HUES64 (cell line): ENCODE measurements at regions not wholly inside any gene's neighbourhood (a gene's known extent, or its start where the extent isn't known, plus 50 kb on each side); places are given as distances from the start of the nearest gene placed in this dataset.

Experiments used
- H3K27ac ChIP-seq: 2 replicates; pipeline ENCODE4 v1.7.0; 2013; ENCODE audit warnings: low read depth, low read length, inconsistent platforms
- H3K27me3 ChIP-seq: 2 replicates; pipeline ENCODE4 v1.6.1; 2013; ENCODE audit warnings: mild to moderate bottlenecking, low read length; ENCODE audit not compliant: insufficient read depth
- H3K36me3 ChIP-seq: 2 replicates; pipeline ENCODE4 v1.6.1; 2013; ENCODE audit warnings: mild to moderate bottlenecking, low read length; ENCODE audit not compliant: insufficient read depth
- H3K4me1 ChIP-seq: 2 replicates; pipeline ENCODE4 v1.6.1; 2013; ENCODE audit warnings: mild to moderate bottlenecking, low read length, moderate library complexity; ENCODE audit not compliant: insufficient read depth
- H3K4me3 ChIP-seq: 2 replicates; pipeline ENCODE4 v1.5.1; 2013; ENCODE audit warnings: mild to moderate bottlenecking, low read length, moderate library complexity
- H3K9ac ChIP-seq: 2 replicates; pipeline ENCODE4 v1.6.1; 2013; ENCODE audit warnings: mild to moderate bottlenecking, low read depth, low read length
- H3K9me3 ChIP-seq: 2 replicates; pipeline ENCODE4 v1.6.1; 2013; ENCODE audit warnings: low read depth, low read length; ENCODE audit not compliant: insufficient read depth
- WGBS: fragments of 150-250, 120-280 bp; methylation state at CpG from one replicate; pipeline ENCODE4 v1.1.7; 2013; ENCODE audit warnings: missing lambda C conversion rate; 5-methylcytosine and 5-hydroxymethylcytosine counted together

DNA sequence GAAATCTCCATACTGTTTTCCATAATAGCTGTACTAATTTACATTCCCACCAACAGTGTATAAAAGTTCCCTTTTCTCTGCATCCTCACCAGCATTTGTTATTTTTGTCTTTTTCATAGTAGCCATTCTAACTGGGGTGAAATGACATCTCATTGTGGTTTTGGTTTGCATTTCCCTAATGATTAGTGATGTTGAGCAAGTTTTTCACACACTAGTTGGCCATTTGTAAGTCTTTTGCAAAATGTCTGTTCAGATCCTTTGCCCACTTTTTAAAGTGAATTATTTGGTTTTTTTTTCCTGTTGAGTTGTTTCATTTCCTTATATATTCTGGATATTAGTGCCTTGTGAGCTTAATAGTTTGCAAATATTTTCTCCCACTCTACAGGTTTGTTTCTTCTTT is 101.0 kb upstream of the NFE2L3 start:
- no peaks in the 10 kb centered on the region for H3K27me3 ChIP-seq
- no peak overlapping the region for H3K4me3 ChIP-seq
- no peak overlapping the region for H3K9ac ChIP-seq
- H3K4me1 ChIP-seq = no peaks in the 10 kb centered on the region
- no peaks in the 10 kb centered on the region for H3K36me3 ChIP-seq
- H3K9me3 ChIP-seq = 0 out of 2 replicates have a peak, but pooled peaks cover 7% of the 10 kb centered on the region
- H3K27ac ChIP-seq = no peak overlapping the region

DNA sequence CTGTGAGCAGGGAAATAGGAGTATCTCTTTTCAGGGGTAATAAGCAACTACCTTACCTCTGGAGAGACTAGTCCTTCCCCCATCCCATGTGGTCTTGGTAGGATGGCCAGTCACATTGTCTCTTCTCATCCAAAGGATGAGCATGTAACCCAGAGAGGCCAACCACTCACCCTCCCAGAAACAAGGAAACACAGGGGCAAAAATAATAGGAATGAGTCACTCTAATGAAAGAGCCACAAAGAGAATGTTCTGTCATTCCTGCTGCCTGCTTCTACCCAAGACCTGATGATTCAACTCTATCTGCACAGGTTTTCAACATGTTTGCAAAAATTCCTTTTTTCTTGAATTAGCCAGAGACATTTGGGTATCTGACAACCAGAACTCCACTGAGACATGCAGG is 99.3 kb upstream of the NFE2L3 start:
- Histone ChIP-seq H3K9ac (no peak overlapping the region), H3K27ac (no peak overlapping the region)

DNA sequence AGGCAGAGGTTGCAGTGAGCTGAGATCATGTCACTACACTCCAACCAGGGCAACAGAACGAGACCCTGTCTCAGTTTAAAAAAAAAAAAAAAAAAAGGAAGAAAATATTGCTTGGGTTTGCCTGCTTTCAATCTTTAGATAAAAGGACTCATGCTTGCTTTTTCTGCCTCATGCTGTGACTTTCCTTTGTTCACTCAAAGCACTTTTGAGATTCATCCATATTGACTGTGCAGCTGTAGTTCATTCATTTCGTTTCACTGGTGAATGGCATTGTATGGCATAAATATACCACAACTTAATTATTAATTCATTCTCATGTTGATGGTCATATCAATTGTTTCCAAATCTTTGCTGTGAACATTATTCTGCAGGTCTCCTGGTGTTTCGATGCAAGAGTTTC is 97.6 kb upstream of the NFE2L3 start:
- H3K9me3 ChIP-seq = 0 out of 2 replicates have a peak, but pooled peaks cover 7% of the 10 kb centered on the region
- no peaks in the 10 kb centered on the region for H3K36me3 ChIP-seq
- WGBS = 95% methylated on average over 2 of the region's 3 CpGs
- H3K27me3 ChIP-seq = no peaks in the 10 kb centered on the region
- H3K27ac ChIP-seq = no peak overlapping the region
- no peaks in the 10 kb centered on the region for H3K4me1 ChIP-seq
- no peak overlapping the region for H3K9ac ChIP-seq
- H3K4me3 ChIP-seq = no peak overlapping the region

More for the DNA sequence above, 99.3 kb upstream of the NFE2L3 start:
- Histone ChIP-seq H3K27me3 (no peaks in the 10 kb centered on the region), H3K9me3 (0 out of 2 replicates have a peak, but pooled peaks cover 7% of the 10 kb centered on the region), H3K36me3 (no peaks in the 10 kb centered on the region), H3K4me3 (no peak overlapping the region), H3K4me1 (no peaks in the 10 kb centered on the region)

DNA sequence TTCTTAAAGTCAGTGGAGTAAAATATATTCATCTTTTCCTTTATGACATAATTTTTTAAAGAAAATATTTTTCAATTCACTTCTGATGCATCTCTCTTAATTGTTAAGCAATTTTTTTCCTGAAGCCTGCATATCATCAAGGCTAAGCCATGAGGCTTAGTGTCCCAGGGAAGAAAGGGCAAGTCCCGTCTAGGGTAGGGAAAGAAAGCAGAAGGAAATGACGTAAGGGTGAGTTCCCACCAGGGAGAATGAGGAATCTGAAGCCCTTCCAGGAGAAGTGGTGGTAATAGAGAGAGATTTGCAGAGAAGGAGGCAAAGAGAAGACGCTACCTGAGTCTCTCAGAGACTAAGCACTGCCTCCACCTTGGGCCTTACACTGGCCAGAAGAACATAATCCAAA is 96.8 kb upstream of the NFE2L3 start:
- Histone ChIP-seq H3K9me3 (0 out of 2 replicates have a peak, but pooled peaks cover 7% of the 10 kb centered on the region), H3K27ac (no peak overlapping the region), H3K36me3 (no peaks in the 10 kb centered on the region), H3K9ac (no peak overlapping the region), H3K4me3 (no peak overlapping the region), H3K27me3 (no peaks in the 10 kb centered on the region), H3K4me1 (no peaks in the 10 kb centered on the region)
- WGBS = 93% methylated on average over 3 of the region's 3 CpGs

DNA sequence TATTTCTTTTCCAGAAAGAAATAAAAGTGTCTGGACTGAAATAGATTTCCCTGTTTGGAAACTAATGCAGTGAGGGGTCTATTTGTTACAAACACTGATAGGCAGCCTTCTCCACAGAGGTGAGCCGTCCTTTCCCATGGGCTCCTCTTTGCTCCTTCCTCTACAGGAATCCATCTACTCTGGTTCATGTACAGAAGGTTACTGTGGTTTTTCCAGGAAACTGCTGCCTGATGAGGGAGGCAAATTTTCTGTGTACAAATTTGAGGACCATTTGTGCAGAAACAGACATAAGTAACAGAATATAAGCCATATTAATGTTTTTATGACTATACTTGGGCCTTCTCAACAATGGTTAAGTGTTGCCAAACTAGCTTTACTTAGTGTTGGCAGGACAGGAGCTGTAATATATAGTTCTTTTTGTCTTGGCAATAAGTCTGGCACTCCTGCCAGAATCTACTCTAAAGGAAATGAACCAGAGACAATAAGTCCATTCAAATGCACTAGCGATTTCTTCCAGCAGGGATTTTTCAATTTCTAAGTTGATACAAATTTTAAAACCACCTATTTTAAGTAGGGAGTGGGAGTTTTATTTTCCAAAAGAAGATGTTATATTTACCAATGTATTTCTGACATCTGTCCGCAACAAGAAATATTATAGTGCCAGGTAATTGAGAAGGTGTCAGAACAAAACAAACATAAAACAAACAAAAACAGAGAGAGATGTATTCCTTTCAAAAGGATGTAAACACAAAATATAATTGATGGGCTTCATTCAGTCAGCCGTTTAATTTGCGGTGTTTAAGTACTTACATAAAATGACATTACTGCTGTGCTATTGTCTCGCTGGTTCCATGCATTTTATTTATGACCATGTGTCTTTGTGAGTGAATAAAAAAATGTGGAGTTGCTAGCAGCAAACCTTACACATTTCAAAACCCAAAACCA is 91.0 kb upstream of the NFE2L3 start:
- Histone ChIP-seq H3K9ac (no peak overlapping the region), H3K9me3 (no peaks in the 10 kb centered on the region), H3K4me3 (no peak overlapping the region), H3K27ac (no peak overlapping the region), H3K4me1 (peaks cover 9% of the 10 kb centered on the region; the same call in 1 of the 2 replicates), H3K36me3 (no peaks in the 10 kb centered on the region), H3K27me3 (no peaks in the 10 kb centered on the region)
- WGBS = 79% methylated on average over 4 of the region's 6 CpGs

DNA sequence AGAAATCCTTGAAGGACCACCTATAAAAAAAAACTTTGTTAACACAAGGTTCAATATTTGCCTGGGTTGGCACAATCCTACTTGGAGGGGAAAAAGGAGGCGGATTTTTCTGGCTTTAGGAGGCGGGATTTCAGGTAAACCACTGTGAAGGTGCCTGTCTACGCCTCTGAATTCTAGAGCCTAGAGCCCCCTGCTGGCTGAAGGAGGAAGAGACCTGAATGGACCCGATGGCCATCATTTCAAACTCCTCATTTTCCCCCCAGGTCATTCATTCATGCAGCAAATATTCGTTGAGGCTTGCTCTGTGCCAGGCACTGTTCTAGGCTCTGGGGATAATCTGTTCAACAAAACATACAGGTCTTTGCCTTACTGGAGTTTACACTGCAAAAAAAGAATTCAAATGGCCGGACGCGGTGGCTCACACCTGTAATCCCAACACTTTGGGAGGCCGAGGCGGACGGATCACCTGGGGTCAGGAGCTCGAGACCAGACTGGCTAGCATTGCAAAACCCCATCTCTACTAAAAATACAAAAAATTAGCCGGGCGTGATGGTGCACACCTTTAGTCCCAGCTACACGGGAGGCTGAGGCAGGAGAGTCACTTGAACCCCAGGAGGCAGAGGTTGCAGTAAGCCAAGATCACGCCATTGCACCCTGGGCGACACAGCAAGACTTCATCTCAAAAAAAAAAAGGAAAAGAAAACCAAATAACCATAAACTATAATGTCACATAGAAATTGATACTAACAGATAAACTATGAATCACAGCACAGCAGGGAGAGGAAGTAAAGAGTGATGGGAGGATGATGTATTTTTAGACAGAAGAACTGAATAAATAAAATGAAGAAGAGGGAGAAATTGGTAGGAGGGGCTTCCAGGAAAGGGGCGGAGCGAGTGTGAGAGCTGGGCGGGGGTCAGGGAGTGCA is 90.1 kb upstream of the NFE2L3 start:
- no peak overlapping the region for H3K27ac ChIP-seq
- 72% methylated on average over 20 of the region's 20 CpGs for WGBS

DNA sequence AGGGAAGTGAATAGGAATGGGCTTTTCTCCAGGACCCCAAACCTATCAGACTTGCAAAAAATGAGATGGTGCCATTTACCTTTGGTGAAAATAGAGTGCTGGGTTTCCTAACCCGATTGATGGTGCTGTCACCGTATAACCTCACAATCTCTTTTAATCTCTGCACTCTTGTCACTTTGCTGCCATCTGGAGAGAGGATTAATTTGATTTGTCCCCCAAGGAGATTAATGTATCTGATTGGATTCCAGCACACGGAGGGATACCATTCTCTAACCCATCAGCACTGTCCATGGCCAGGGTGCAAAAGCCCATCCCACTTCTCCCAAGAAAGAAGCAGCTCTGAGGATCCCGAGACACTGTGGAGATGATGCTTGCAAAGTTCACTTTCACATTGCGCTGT is 86.3 kb upstream of the NFE2L3 start:
- peaks cover 9% of the 10 kb centered on the region; the same call in 1 of the 2 replicates for H3K4me1 ChIP-seq
- no peak overlapping the region for H3K27ac ChIP-seq
- no peak overlapping the region for H3K9ac ChIP-seq
- H3K4me3 ChIP-seq = no peak overlapping the region
- WGBS = 98% methylated on average over 5 of the region's 5 CpGs
- no peaks in the 10 kb centered on the region for H3K9me3 ChIP-seq
- no peaks in the 10 kb centered on the region for H3K27me3 ChIP-seq
- H3K36me3 ChIP-seq = no peaks in the 10 kb centered on the region

More for the DNA sequence above, 90.1 kb upstream of the NFE2L3 start:
- Histone ChIP-seq H3K27me3 (no peaks in the 10 kb centered on the region), H3K4me3 (no peak overlapping the region), H3K36me3 (no peaks in the 10 kb centered on the region), H3K9me3 (no peaks in the 10 kb centered on the region), H3K4me1 (peaks cover 9% of the 10 kb centered on the region; the same call in 1 of the 2 replicates), H3K9ac (no peak overlapping the region)

DNA sequence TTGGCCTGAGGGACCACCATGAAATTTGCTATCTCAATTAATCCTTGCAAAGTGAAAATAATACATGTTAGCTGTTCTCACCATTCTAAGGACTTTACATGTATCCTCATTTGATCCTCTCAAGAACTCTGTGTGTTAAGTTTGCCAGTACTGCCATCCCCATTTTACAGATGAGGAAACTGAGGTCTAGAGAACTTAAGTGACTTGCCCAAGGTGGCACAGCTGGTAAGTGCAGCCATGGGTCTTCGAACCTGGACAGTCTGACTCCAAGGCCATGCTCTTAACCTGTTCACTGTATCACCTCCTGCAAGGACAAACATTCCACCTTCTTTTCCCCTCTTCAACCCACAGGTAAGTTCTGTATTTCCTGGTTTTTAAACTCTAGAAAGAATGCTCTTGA is 85.3 kb upstream of the NFE2L3 start:
- Histone ChIP-seq H3K9me3 (no peaks in the 10 kb centered on the region), H3K4me3 (no peak overlapping the region), H3K27me3 (no peaks in the 10 kb centered on the region), H3K9ac (no peak overlapping the region), H3K27ac (no peak overlapping the region), H3K36me3 (no peaks in the 10 kb centered on the region), H3K4me1 (no peaks in the 10 kb centered on the region)
- 95% methylated on average over 1 of the region's 1 CpG for WGBS

DNA sequence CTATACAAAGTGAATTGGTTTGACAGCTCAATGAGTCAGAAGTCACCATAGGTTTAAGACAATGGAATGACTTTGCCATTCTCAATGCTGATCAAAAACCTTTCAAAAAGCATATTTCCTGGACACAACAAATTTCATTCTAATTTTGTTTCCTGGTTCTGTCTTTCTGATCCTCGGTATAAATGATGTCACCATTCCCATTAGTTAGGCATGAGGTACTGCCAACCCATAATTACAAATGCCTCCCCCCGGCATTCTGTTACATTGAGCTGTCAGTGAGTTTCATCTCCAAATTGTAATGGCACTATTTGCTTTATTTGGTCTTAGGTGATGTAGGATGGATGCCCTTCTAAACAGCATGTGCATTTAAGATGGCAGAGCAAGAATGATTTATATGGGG is 81.7 kb upstream of the NFE2L3 start:
- H3K36me3 ChIP-seq = no peaks in the 10 kb centered on the region
- H3K9me3 ChIP-seq = no peaks in the 10 kb centered on the region
- 91% methylated on average over 2 of the region's 2 CpGs for WGBS
- no peak overlapping the region for H3K27ac ChIP-seq
- H3K4me1 ChIP-seq = peaks cover 11% of the 10 kb centered on the region
- no peaks in the 10 kb centered on the region for H3K27me3 ChIP-seq
- no peak overlapping the region for H3K9ac ChIP-seq
- no peak overlapping the region for H3K4me3 ChIP-seq

DNA sequence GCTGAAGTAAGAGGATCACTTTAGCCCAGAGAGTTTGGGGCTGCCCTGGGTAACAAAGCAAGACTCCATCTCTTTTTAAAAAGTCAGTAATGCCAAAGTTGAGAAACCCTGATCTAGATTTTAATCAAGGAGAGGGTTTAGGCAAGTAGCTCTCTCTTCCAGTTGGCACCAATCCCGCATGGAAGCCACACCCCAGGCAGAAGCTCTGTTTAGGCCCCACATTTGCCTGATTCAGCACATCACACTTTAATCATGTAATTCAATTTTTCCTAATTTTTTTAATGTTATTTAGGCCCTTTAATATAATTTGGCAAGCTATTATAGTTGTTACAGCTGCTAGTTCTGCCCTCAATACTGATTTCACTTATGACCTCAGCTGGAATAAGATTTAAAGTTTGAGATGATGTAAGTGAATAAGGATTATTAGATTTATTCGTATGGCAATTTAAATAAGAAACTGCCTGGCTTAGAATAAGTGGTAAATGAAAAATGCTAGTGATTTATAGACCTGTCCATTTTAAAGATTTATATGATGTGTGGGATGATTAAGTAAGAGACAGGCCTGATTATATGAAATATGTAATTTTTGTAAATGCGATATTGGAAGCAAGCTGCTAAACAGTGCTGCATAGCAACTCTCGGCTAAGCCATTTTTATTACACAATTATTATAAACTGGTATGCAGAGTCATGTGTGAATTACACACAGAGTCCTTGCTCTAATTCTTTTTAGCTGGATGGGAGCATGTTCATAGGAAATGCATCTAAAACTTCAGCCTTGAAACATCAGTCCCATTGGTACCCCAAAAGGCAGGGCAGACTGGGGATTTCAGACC is 80.2 kb upstream of the NFE2L3 start:
- H3K9ac ChIP-seq = no peak overlapping the region
- no peak overlapping the region for H3K27ac ChIP-seq
- 97% methylated on average over 3 of the region's 4 CpGs for whole genome bisulfite sequencing
- H3K4me3 ChIP-seq = no peak overlapping the region
- H3K4me1 ChIP-seq = peaks cover 11% of the 10 kb centered on the region
- no peaks in the 10 kb centered on the region for H3K9me3 ChIP-seq
- no peaks in the 10 kb centered on the region for H3K36me3 ChIP-seq
- no peaks in the 10 kb centered on the region for H3K27me3 ChIP-seq
